ENCODE measurements at regions not wholly inside any gene's neighbourhood (a gene's known extent, or its start where the extent isn't known, plus 50 kb on each side); places are given as distances from the start of the nearest gene placed in this dataset.
"Not testable (repeated sequence)": the region's sequence is repeated elsewhere in the genome, so short reads cannot be mapped to it uniquely, and the experiment has no call there.

GRCh38 chr3:102036017-102036416 is 186.7 kb downstream of the NFKBIZ start:
- no peak for DNase-seq (ENCODE audit: low spot score)

DNA sequence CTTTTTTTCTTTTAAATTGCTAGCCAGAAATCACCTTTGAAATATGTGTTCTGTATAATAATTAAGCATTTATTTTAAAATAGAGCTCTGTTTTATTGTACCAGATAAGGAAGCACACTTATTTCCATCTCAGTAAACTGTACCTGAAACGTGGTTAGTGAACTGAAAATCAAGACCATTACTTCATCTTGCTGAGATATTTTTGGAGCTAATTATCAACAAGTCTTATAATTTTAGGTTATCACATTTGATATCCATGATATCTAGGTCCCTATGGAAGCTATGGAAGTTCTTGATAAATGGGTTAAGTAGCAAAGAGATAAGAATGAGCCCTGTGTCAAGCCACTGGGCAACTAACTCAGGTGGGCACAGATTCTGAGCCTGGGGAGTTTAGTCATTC is 187.2 kb downstream of the NFKBIZ start:
- DNase-seq (ENCODE audit: low spot score) = no peak

DNA sequence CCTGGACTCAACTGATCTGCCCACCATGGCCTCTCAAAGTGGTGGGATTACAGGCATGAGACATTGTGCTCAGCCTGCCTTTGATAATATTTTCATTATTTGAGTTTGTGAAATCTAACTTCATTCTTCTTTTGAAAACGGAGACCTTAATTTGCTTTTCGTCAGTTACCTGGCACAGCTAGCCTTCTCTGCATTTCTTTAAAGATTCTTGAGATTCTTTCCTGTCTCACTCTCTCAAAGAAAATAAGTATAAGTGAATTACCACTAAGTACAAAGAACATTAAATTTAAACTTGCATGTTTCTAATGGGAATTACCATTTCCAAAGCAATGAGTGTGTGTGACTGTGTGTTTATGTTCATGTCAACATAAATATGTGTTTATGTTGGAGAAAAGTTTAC is 187.9 kb downstream of the NFKBIZ start:
- no peak for DNase-seq (ENCODE audit: low spot score)

GRCh38 chr3:102037791-102038190 is 188.5 kb downstream of the NFKBIZ start:
- DNase-seq (ENCODE audit: low spot score) = no peak

GRCh38 chr3:102038477-102039142 is 189.3 kb downstream of the NFKBIZ start:
- DNase-seq (ENCODE audit: low spot score) = no peak

GRCh38 chr3:102040144-102040543 is 190.8 kb downstream of the NFKBIZ start:
- not testable (repeated sequence) for DNase-seq (ENCODE audit: low spot score)

DNA sequence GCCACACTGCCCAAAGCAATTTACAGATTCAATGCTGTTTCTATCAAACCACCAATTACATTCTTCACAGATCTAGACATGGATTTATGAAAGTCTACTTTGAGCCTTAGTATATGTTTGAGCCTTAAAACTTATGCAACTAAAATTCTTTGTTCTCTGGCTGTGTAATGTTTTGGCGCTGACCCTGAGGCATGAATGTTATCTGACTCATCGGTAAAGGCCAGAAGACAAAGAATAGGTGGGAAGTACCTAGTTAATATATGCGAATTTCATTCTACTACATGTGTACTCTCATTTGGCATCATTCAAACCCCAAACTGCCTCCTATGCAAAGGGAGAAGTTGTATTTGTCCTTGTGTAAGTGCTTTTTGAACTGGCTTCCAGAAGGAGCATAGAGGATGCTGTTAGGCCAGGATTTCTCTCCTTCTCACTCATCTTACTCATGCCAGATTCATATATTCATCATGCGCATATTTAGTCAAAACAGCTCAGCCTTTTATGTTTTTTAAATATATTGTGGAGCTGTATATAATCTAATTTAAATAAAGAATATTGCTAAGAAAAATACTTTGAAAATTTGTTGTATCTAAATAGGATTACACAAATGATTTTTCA is 204.2 kb downstream of the NFKBIZ start:
- peak; percentile 73 for DNase-seq (ENCODE audit: low spot score)

DNA sequence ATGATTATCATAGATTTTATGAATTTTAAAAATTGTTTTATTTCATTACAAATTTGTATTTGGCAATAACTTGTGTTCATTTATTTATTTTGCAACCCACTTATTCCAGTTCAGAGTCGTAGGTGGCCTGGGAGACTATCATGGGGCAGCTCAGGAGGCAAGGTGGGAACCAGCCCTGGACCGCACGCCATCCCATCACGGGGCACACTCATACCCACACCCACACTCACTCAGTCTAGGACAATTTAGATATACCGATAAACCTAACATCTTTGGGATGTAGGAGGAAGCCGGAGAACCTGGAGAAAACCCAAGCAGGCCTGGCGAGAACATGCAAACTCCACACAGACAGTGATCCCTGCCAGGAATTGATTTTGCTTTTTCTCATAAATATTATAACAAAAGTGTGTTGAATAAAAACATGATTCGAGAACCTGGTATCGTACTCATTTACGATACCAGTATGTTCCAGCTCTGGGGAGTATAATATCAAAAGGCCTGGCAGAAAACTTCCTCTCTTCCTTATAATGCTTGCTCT is 205.3 kb downstream of the NFKBIZ start:
- DNase-seq (ENCODE audit: low spot score) = no peak

DNA sequence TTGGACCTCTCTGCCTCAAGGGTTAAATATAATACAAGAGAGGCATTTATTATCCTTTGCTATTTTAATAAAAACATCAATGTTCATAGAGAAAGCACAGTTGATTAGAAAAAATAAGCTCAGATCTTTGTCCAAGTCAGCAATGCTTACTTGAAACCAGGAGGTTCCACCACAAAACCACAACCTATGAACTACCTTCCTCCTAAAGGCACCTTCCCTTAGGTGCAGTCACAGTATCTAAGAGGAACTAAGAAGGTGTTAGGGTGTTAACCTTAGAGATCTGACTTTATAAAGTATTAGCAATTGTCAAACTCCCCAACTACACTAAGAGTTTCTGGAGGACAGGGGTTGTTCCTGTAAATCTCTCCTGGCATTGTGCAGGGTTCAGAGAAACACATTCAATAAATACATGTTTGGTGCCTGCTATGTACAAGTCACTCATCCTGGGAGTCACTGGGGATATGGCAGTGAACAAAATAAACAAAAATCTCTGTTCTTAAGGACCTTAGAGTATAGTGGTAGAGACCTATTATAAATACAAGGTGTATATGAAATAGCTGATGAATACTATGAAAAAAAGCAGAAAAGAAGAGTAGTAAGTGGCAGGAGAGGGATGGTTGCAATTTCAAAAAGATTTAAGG is 208.6 kb downstream of the NFKBIZ start:
- DNase-seq (ENCODE audit: low spot score) = no peak

DNA sequence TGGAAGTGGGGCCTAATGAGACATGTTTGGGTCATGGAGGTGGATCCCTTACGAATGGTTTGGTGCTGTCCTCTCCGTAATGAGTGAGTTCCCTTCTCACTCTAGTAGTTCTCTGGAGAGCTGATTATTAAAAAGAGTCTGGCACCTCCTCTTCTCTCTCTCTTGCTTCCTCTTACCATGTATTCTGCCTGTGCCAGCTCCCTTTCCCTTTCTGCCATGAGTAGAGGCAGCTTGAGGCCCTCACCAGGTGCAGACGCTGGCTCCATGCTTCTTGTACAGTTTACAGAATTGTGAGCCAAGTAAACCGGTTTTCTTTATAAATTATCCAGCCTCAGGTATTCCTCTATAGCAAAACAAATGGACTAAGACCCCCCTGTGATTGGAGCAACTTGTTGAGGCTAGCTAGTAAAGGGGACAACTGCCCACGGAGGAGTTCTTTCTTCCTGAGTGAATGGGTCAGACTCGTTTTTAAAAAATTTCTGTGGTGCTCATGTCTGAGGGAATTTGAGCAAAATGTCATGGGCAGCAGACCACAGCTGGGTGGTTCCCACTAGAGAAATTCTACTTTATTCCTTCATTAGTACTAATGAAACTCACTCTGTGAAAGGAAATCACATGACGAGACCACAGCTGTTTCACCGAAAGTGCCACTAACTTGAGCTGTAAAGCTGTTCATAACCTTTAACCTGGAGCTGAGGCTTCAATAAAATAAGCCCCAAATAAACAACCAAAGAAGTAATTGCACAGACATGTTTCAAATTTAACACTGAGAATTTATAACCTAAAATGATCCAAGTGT is 210.0 kb downstream of the NFKBIZ start:
- no peak for DNase-seq (ENCODE audit: low spot score)

GRCh38 chr3:102060814-102061213 is 211.5 kb downstream of the NFKBIZ start:
- peak; percentile 17 for DNase-seq (ENCODE audit: low spot score)

GRCh38 chr3:102063572-102063971 is 214.3 kb downstream of the NFKBIZ start:
- DNase-seq (ENCODE audit: low spot score) = no peak

- no peak for DNase-seq (ENCODE audit: low spot score)
These were observed 217.2 kb downstream of the NFKBIZ start for GRCh38 chr3:102066470-102066869.

GRCh38 chr3:102068327-102068726 is 219.0 kb downstream of the NFKBIZ start:
- peak; percentile 40 for DNase-seq (ENCODE audit: low spot score)

DNA sequence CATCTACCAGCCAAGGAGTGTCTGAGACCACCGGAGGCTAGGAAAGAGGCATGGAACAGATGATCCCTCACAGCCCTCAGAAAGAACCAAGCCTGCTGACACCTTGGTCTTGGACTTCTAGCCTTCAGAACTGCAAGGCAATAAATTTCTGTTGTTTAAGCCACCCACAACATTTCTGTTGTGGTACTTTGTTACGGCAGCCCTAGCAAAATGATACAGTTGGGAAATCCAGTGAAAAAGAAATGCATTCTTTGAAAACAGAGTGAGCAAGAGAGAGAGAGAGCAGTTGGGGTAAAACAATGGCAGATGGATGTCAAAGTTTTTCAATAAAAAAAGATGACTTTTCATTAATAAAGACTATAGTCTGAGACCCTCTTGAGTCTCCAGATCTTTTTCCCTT is 219.4 kb downstream of the NFKBIZ start:
- DNase-seq (ENCODE audit: low spot score) = no peak

DNA sequence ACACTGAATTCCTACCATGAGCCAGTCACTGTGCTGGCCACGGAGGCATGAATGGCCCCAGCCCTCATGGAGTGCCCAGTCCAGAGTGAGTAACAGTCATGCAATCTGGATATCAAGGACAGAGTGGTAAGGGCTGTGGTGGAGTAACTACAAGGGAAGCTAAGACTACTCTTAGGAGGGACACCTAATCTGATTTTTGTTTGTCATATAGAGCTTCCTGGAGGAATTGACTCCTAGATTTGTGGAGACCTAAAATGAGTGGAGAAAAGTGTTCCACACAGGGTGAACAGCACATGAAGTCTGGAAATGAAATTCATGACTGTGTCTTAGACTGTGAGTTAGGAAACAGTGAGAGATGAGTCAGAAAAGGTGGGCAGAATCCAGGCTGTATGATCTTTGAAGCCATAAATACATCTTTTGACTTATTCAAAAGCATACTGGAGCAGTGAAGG is 219.9 kb downstream of the NFKBIZ start:
- peak; percentile 52 for DNase-seq (ENCODE audit: low spot score)

- no peak for DNase-seq (ENCODE audit: low spot score)
These were observed 225.6 kb downstream of the NFKBIZ start for GRCh38 chr3:102074946-102075345.

GRCh38 chr3:102078401-102078800 is 229.1 kb downstream of the NFKBIZ start:
- DNase-seq (ENCODE audit: low spot score) = no peak

DNA sequence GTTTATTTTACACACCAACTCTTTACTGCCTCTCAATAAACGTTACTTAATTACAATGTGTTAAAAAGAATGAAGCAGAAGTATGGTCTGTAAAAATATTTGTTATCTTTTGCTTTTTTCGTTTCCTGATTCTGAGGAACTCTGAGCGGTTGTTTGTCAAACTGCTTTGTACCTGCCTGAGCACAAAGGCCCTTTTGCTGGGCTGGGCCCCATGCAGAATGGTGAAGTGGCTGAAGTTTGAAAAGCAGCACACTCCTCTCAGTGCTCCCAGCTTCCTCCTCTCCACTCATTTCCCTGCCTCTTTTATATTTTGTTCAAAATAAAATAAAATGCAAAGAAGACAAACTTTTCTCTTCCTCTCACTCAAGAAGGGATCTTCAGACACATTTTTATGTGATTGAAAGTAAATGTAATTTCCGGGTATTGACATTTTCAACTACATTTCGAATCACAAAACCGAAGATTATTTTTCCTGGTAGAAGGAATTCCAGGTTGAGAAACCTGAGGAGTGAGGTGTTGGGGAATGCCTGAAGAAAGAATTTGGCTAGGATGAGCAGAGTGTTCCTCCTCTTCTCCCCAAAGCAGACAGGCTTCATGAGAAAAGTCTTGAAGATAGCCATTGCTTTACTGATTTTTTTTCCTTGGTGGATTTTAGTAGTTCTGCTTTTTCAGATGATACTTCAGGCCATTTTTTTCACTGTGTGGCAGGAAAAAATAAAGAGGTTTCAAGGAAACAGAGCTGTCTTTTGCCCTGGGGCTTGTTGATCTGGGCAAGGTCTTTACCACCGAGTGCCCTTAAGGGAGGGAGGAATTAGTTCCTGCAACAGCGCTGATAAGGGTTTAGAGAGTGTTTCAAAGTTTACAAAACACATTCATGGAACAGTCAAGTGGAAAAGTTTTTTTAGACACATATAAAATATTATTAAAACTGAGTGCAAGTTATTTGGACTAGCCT is 229.8 kb downstream of the NFKBIZ start:
- no peak for DNase-seq (ENCODE audit: low spot score)

DNA sequence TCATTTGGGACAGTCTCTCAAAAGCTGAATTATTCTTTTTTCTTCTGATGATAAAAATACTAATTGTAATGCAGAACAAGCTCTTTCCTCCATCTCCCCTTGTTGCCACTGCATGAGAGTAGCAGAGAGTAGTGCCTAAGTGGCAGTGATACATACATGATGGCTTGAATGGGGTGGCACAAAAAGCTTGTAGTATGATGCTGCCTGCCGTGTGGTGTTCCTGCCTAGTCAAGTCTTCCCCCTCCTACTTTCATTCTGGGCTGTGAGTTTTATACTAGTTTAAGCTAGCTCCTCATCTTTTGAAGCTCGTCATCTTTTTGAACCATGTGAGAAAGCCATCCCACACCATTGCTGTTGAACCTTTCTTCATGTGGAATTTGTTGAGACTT is 230.5 kb downstream of the NFKBIZ start:
- DNase-seq (ENCODE audit: low spot score) = no peak
